IMR-90 (cell line): ENCODE measurements at regions not wholly inside any gene's neighbourhood (a gene's known extent, or its start where the extent isn't known, plus 50 kb on each side); places are given as distances from the start of the nearest gene placed in this dataset.

Experiments
- ATAC-seq: fragments of 200-7000 bp; cut with Tn5 transposase; 2 replicates; pipeline ENCODE4 v1.9.1; 2020; ENCODE audit warnings: low read depth, mild to moderate bottlenecking, moderate library complexity
- BruUV-seq: library from RNA; stranded (reverse); fragments of 400-500 nt; replicated peaks from 2 replicates; lab custom pipeline; 2021; lab: Mats Ljungman, UMichigan
- CTCF ChIA-PET: fragments of 300-600 bp; formaldehyde crosslinking; extraction: SDS; loops from one replicate; lab custom pipeline; 2021; ENCODE audit warnings: antibody characterized with exemption; lab: Yijun Ruan, JAX
- POLR2A ChIA-PET: fragments of 300-600 bp; sonication (Branson Sonifier 250); formaldehyde crosslinking; loops from one replicate; lab custom pipeline; 2022; ENCODE audit warnings: antibody characterized with exemption; ENCODE audit not compliant: unreplicated experiment; lab: Charles Lee
- DNase-seq: peaks from one replicate; pipeline ENCODE4 v3.0.0; 2013
- H2AFZ ChIP-seq: replicated peaks from 2 replicates; pipeline ENCODE3; 2013; ENCODE audit warnings: low read length, mild to moderate bottlenecking; ENCODE audit not compliant: poor library complexity
- H2AK5ac ChIP-seq: 2 replicates; pipeline ENCODE4 v1.6.1; 2013; ENCODE audit warnings: low read depth, low read length, inconsistent platforms
- H2AK9ac ChIP-seq: replicated peaks from 2 replicates; pipeline ENCODE3; 2013; ENCODE audit warnings: mild to moderate bottlenecking, low read depth, low read length, moderate library complexity; ENCODE audit not compliant: poor library complexity
- H2BK120ac ChIP-seq: 2 replicates; pipeline ENCODE4 v1.6.1; 2013; ENCODE audit warnings: low read depth, low read length, inconsistent platforms
- H2BK15ac ChIP-seq: 3 replicates; pipeline ENCODE4 v1.6.1; 2013; ENCODE audit warnings: low read depth, low read length, inconsistent platforms
- H2BK20ac ChIP-seq: 2 replicates; pipeline ENCODE4 v1.6.1; 2013; ENCODE audit warnings: low read depth, mild to moderate bottlenecking, inconsistent platforms, low read length, moderate library complexity
- H2BK5ac ChIP-seq: 2 replicates; pipeline ENCODE4 v1.6.1; 2013; ENCODE audit warnings: mild to moderate bottlenecking, low read depth, low read length, inconsistent platforms; ENCODE audit not compliant: poor library complexity, severe bottlenecking
- H3K14ac ChIP-seq: replicated peaks from 2 replicates; pipeline ENCODE4 v1.6.1; 2013; ENCODE audit warnings: low read depth, low read length, inconsistent platforms
- H3K18ac ChIP-seq: 2 replicates; pipeline ENCODE4 v1.6.1; 2013; ENCODE audit warnings: low read depth, low read length, control low read depth
- H3K23ac ChIP-seq: 2 replicates; pipeline ENCODE4 v1.6.1; 2013; ENCODE audit warnings: low read depth, low read length, inconsistent platforms
- H3K27ac ChIP-seq: 2 replicates; pipeline ENCODE4 v1.5.1; 2013; ENCODE audit warnings: mild to moderate bottlenecking, control low read depth, low read length; ENCODE audit not compliant: insufficient read depth
- H3K27me3 ChIP-seq: 2 replicates; pipeline ENCODE4 v1.6.1; 2013; ENCODE audit warnings: low read length; ENCODE audit not compliant: control insufficient read depth, insufficient read depth
- H3K36me3 ChIP-seq: 2 replicates; pipeline ENCODE4 v1.6.1; 2013; ENCODE audit warnings: low read length, mixed read lengths; ENCODE audit not compliant: control insufficient read depth, insufficient read depth
- H3K4ac ChIP-seq: 2 replicates; pipeline ENCODE4 v1.6.1; 2013; ENCODE audit warnings: low read depth, low read length, inconsistent platforms
- H3K4me1 ChIP-seq: 2 replicates; pipeline ENCODE4 v1.6.1; 2013; ENCODE audit warnings: low read length, mixed read lengths; ENCODE audit not compliant: control insufficient read depth, insufficient read depth
- H3K4me2 ChIP-seq: 2 replicates; pipeline ENCODE4 v1.6.1; 2013; ENCODE audit warnings: low read depth, mild to moderate bottlenecking, control low read depth, low read length, moderate library complexity
- H3K4me3 ChIP-seq: 2 replicates; pipeline ENCODE4 v1.5.1; 2013; ENCODE audit warnings: low read depth, mild to moderate bottlenecking, control low read depth, low read length, moderate library complexity; ENCODE audit not compliant: insufficient read depth
- H3K56ac ChIP-seq: 2 replicates; pipeline ENCODE4 v1.6.1; 2013; ENCODE audit warnings: low read length, inconsistent platforms; ENCODE audit not compliant: insufficient read depth; ENCODE audit errors: extremely low read depth
- H3K79me1 ChIP-seq, 2 experiments: 2 replicates each; pipeline ENCODE4 v1.6.1; 2013; ENCODE audit warnings: low read length in 2 of 2, inconsistent platforms in 1 of 2, low read depth in 1 of 2
- H3K9ac ChIP-seq: 2 replicates; pipeline ENCODE4 v1.6.1; 2013; ENCODE audit warnings: low read depth, low read length, control low read depth
- H3K9me1 ChIP-seq: 2 replicates; pipeline ENCODE4 v1.6.1; 2013; ENCODE audit warnings: low read length, inconsistent platforms; ENCODE audit not compliant: insufficient read depth
- H3K9me3 ChIP-seq: 2 replicates; pipeline ENCODE4 v1.6.1; 2013; ENCODE audit warnings: low read length; ENCODE audit not compliant: control insufficient read depth, insufficient read depth
- H4K20me1 ChIP-seq: 2 replicates; pipeline ENCODE4 v1.6.1; 2013; ENCODE audit warnings: low read length, inconsistent platforms; ENCODE audit not compliant: insufficient read depth
- H4K5ac ChIP-seq: 2 replicates; pipeline ENCODE4 v1.6.1; 2013; ENCODE audit warnings: mild to moderate bottlenecking, low read depth, low read length, control low read depth
- H4K8ac ChIP-seq, 2 experiments: 2 replicates each; pipeline ENCODE4 v1.6.1; 2013; ENCODE audit warnings: low read depth in 2 of 2, low read length in 2 of 2, control low read depth in 1 of 2, inconsistent platforms in 1 of 2
- H4K91ac ChIP-seq: 2 replicates; pipeline ENCODE4 v1.6.1; 2013; ENCODE audit warnings: low read depth, low read length, inconsistent platforms; ENCODE audit not compliant: insufficient read depth
- CTCF ChIP-seq: conservative IDR thresholded peaks from 2 replicates; pipeline ENCODE4 v1.5.1; 2012; ENCODE audit warnings: mild to moderate bottlenecking, low read depth, low read length, improper control_type of control experiment
- MAFK ChIP-seq: IDR thresholded peaks from 2 replicates; pipeline ENCODE4 v1.6.1; 2012; ENCODE audit warnings: low read depth, low read length, improper control_type of control experiment
- MXI1 ChIP-seq: IDR thresholded peaks from 2 replicates; pipeline ENCODE4 v1.6.1; 2012; ENCODE audit warnings: low read depth, mild to moderate bottlenecking, low read length, moderate library complexity, borderline replicate concordance
- RAD21 ChIP-seq: IDR thresholded peaks from 2 replicates; pipeline ENCODE4 v1.6.1; 2012; ENCODE audit warnings: low read length, improper control_type of control experiment
- WGBS, 2 experiments: methylation state at CpG; one replicate each; pipeline versions ENCODE4 v1.1.5 to v1.1.7; 2013; ENCODE audit warnings: missing lambda C conversion rate in 2 of 2; ENCODE audit not compliant: insufficient read length in 1 of 2; ENCODE audit errors: extremely low coverage in 2 of 2; 5-methylcytosine and 5-hydroxymethylcytosine counted together
- dilution Hi-C: fragments of 300-500 bp; cut with HindIII; formaldehyde crosslinking; loops from one replicate; pipeline ENCODE4 v1.14.3; 2018; ENCODE audit warnings: low sequenced_read_pairs; ENCODE audit not compliant: unreplicated experiment
- in situ Hi-C: fragments of 300-500 bp; cut with MboI; formaldehyde crosslinking; loops from 3 replicates; pipeline ENCODE4 v1.14.3; 2019; ENCODE audit warnings: low sequenced_read_pairs, inconsistent platforms, mixed read lengths
- intact Hi-C: fragments of 100-400 bp; cut with micrococcal nuclease; formaldehyde crosslinking; loops from 2 replicates; pipeline ENCODE4 v1.10.0; 2022

- H3K4ac ChIP-seq = no peak overlapping the region
- no peak overlapping the region for H3K9ac ChIP-seq
- H3K36me3 ChIP-seq = no peaks in the 10 kb centered on the region
- H3K27ac ChIP-seq = no peak overlapping the region
- ChIA-PET CTCF (no interaction called here), POLR2A (no interaction called here)
- H2AK9ac ChIP-seq = no peak overlapping the region
- no CpG with 5 or more reads among the region's 1 CpG for WGBS, 2 experiments
- no peaks in the 10 kb centered on the region for H4K20me1 ChIP-seq
- H2AK5ac ChIP-seq = no peak overlapping the region
- H4K8ac ChIP-seq = no peak overlapping the region
- H3K27me3 ChIP-seq = no peaks in the 10 kb centered on the region
- in situ Hi-C loops (no loop called here), intact Hi-C loops (no loop called here), dilution Hi-C loops (no loop called here)
- H3K4me3 ChIP-seq = no peak overlapping the region
- no peaks in the 10 kb centered on the region for H3K79me1 ChIP-seq
- no peak overlapping the region for H4K91ac ChIP-seq
- no peak overlapping the region for H3K4me2 ChIP-seq
- H3K4me1 ChIP-seq = no peaks in the 10 kb centered on the region
- no peak for TF ChIP-seq RAD21
- TF ChIP-seq CTCF = no peak
- TF ChIP-seq MAFK = no peak
- no peak for TF ChIP-seq MXI1
- no TSS peak for BruUV-seq
- no peak overlapping the region for H2BK120ac ChIP-seq
- no peak overlapping the region for H2BK5ac ChIP-seq
- no peak overlapping the region for H2BK15ac ChIP-seq
- H3K23ac ChIP-seq = no peak overlapping the region
- DNase-seq (no peak), ATAC-seq (no peak)
- H3K9me3 ChIP-seq = no peaks in the 10 kb centered on the region
- H3K56ac ChIP-seq = no peak overlapping the region
- H3K14ac ChIP-seq = no peak overlapping the region
- no peak overlapping the region for H2BK20ac ChIP-seq
- H2AFZ ChIP-seq = no peak overlapping the region
- no peaks in the 10 kb centered on the region for H3K9me1 ChIP-seq
- no peak overlapping the region for H3K18ac ChIP-seq
- H4K5ac ChIP-seq = no peak overlapping the region
Observed at GRCh38 chr3:162704238-162704637, 1207.6 kb downstream of the OTOL1 start.
